Urinary bladder (tissue), 3 donors: ENCODE measurements at regions not wholly inside any gene's neighbourhood (a gene's known extent, or its start where the extent isn't known, plus 50 kb on each side); places are given as distances from the start of the nearest gene placed in this dataset.

Experiments
- DNase-seq: peaks from one replicate; pipeline ENCODE4 v3.0.0-alpha.2; 2015; ENCODE audit errors: extremely low spot score
- H3K27ac ChIP-seq: one replicate; pipeline ENCODE4 v1.5.1; 2013; ENCODE audit warnings: low read depth, mild to moderate bottlenecking, moderate library complexity
- H3K36me3 ChIP-seq: one replicate; pipeline ENCODE4 v1.6.1; 2013; ENCODE audit warnings: mild to moderate bottlenecking, moderate library complexity; ENCODE audit not compliant: insufficient read depth
- H3K4me1 ChIP-seq: one replicate; pipeline ENCODE4 v1.6.1; 2013; ENCODE audit warnings: mild to moderate bottlenecking, moderate library complexity; ENCODE audit not compliant: insufficient read depth
- H3K4me3 ChIP-seq: one replicate; pipeline ENCODE4 v1.5.1; 2013; ENCODE audit warnings: low read depth, low read length
- WGBS: extraction: QIAGEN DNeasy Blood & Tissue Kit; methylation state at CpG from one replicate; pipeline ENCODE4 v1.1.7; 2013; 5-methylcytosine and 5-hydroxymethylcytosine counted together
- donor health status: healthy with polysubstance abuse.
- donor health status: healthy.

GRCh38 chr6:41450581-41450980, 95.6 kb upstream of the FOXP4 start:
- no peak for DNase-seq
- no peak overlapping the region for H3K27ac ChIP-seq
- WGBS = 94% methylated on average over 13 of the region's 13 CpGs
- H3K4me3 ChIP-seq = no peak overlapping the region
- no peaks in the 10 kb centered on the region for H3K36me3 ChIP-seq
- H3K4me1 ChIP-seq = no peaks in the 10 kb centered on the region

GRCh38 chr6:41451039-41451438, 95.1 kb upstream of the FOXP4 start:
- Histone ChIP-seq H3K4me3 (no peak overlapping the region), H3K27ac (no peak overlapping the region), H3K4me1 (no peaks in the 10 kb centered on the region), H3K36me3 (no peaks in the 10 kb centered on the region)
- 53% methylated on average over 9 of the region's 9 CpGs for WGBS
- DNase-seq = no peak

- Histone ChIP-seq H3K27ac (no peak overlapping the region), H3K4me3 (no peak overlapping the region), H3K4me1 (no peaks in the 10 kb centered on the region), H3K36me3 (no peaks in the 10 kb centered on the region)
- 31% methylated on average over 22 of the region's 22 CpGs for WGBS
- no peak for DNase-seq
These were observed 94.5 kb upstream of the FOXP4 start for GRCh38 chr6:41451515-41452163.

- no peak overlapping the region for H3K27ac ChIP-seq
- H3K4me1 ChIP-seq = no peaks in the 10 kb centered on the region
- no peak overlapping the region for H3K4me3 ChIP-seq
- DNase-seq = no peak
- WGBS = 86% methylated on average over 4 of the region's 4 CpGs
- no peaks in the 10 kb centered on the region for H3K36me3 ChIP-seq
These were observed 93.4 kb upstream of the FOXP4 start for GRCh38 chr6:41452763-41453162.

GRCh38 chr6:41453244-41453643, 92.9 kb upstream of the FOXP4 start:
- WGBS = 91% methylated on average over 13 of the region's 13 CpGs
- H3K4me1 ChIP-seq = no peaks in the 10 kb centered on the region
- DNase-seq = no peak
- no peaks in the 10 kb centered on the region for H3K36me3 ChIP-seq
- no peak overlapping the region for H3K27ac ChIP-seq
- H3K4me3 ChIP-seq = no peak overlapping the region

GRCh38 chr6:41454189-41454789, 91.9 kb upstream of the FOXP4 start:
- no peaks in the 10 kb centered on the region for H3K36me3 ChIP-seq
- WGBS = 94% methylated on average over 9 of the region's 9 CpGs
- DNase-seq = no peak
- no peaks in the 10 kb centered on the region for H3K4me1 ChIP-seq
- no peak overlapping the region for H3K4me3 ChIP-seq
- H3K27ac ChIP-seq = no peak overlapping the region

GRCh38 chr6:41455410-41455809, 90.8 kb upstream of the FOXP4 start:
- 89% methylated on average over 2 of the region's 2 CpGs for WGBS
- H3K4me1 ChIP-seq = no peaks in the 10 kb centered on the region
- H3K4me3 ChIP-seq = no peak overlapping the region
- no peak overlapping the region for H3K27ac ChIP-seq
- H3K36me3 ChIP-seq = no peaks in the 10 kb centered on the region
- no peak for DNase-seq

GRCh38 chr6:41455818-41456217, 90.4 kb upstream of the FOXP4 start:
- Histone ChIP-seq H3K4me3 (no peak overlapping the region), H3K27ac (no peak overlapping the region), H3K36me3 (no peaks in the 10 kb centered on the region), H3K4me1 (no peaks in the 10 kb centered on the region)
- no peak for DNase-seq
- 76% methylated on average over 4 of the region's 4 CpGs for WGBS

GRCh38 chr6:41457303-41457670, 88.9 kb upstream of the FOXP4 start:
- Histone ChIP-seq H3K36me3 (no peaks in the 10 kb centered on the region), H3K4me1 (no peaks in the 10 kb centered on the region), H3K4me3 (no peak overlapping the region), H3K27ac (no peak overlapping the region)
- 88% methylated on average over 8 of the region's 8 CpGs for WGBS
- DNase-seq = no peak

GRCh38 chr6:41459738-41460137, 86.4 kb upstream of the FOXP4 start:
- DNase-seq = no peak
- H3K27ac ChIP-seq = no peak overlapping the region
- 95% methylated on average over 2 of the region's 2 CpGs for WGBS
- H3K36me3 ChIP-seq = no peaks in the 10 kb centered on the region
- H3K4me1 ChIP-seq = no peaks in the 10 kb centered on the region
- no peak overlapping the region for H3K4me3 ChIP-seq

- Histone ChIP-seq H3K4me1 (no peaks in the 10 kb centered on the region), H3K27ac (no peak overlapping the region), H3K4me3 (no peak overlapping the region), H3K36me3 (no peaks in the 10 kb centered on the region)
- no peak for DNase-seq
These were observed 85.3 kb upstream of the FOXP4 start for GRCh38 chr6:41460742-41461336.

GRCh38 chr6:41462033-41462432, 84.1 kb upstream of the FOXP4 start:
- DNase-seq = no peak
- Histone ChIP-seq H3K27ac (no peak overlapping the region), H3K4me3 (no peak overlapping the region), H3K36me3 (no peaks in the 10 kb centered on the region), H3K4me1 (no peaks in the 10 kb centered on the region)
- WGBS = 79% methylated on average over 4 of the region's 4 CpGs

- WGBS = 53% methylated on average over 13 of the region's 13 CpGs
- Histone ChIP-seq H3K4me3 (no peak overlapping the region), H3K27ac (no peak overlapping the region), H3K36me3 (no peaks in the 10 kb centered on the region), H3K4me1 (no peaks in the 10 kb centered on the region)
- no peak for DNase-seq
These were observed 82.9 kb upstream of the FOXP4 start for GRCh38 chr6:41463062-41463930.

GRCh38 chr6:41464019-41464418, 82.2 kb upstream of the FOXP4 start:
- 97% methylated on average over 3 of the region's 3 CpGs for WGBS
- Histone ChIP-seq H3K4me3 (no peak overlapping the region), H3K27ac (no peak overlapping the region), H3K36me3 (no peaks in the 10 kb centered on the region), H3K4me1 (no peaks in the 10 kb centered on the region)
- DNase-seq = no peak
